Activated CD8-positive, alpha-beta T cell treated with anti-CD3 and anti-CD28 coated beads, Interleukin-2, amount 10 ng/mL, durations not matched to agents 7 days and 5 days (primary cell): ENCODE measurements at regions not wholly inside any gene's neighbourhood (a gene's known extent, or its start where the extent isn't known, plus 50 kb on each side); places are given as distances from the start of the nearest gene placed in this dataset.
A peak's percentile ranks its signal among the peaks of the same experiment; 100 is the strongest.
"Not testable (repeated sequence)": the region's sequence is repeated elsewhere in the genome, so short reads cannot be mapped to it uniquely, and the experiment has no call there.

Source experiments
- ATAC-seq: fragments of 150-1000 bp; cut with Tn5 transposase; one replicate; pipeline ENCODE4 v1.10.0; 2021; ENCODE audit warnings: moderate library complexity
- CTCF ChIA-PET: fragments of 350-600 bp; sonication (Branson Sonifier 250); formaldehyde crosslinking; loops from one replicate; lab custom pipeline; 2021; ENCODE audit warnings: antibody characterized with exemption; lab: Charles Lee
- POLR2A ChIA-PET: fragments of 350-600 bp; sonication (Branson Sonifier 250); formaldehyde crosslinking; loops from one replicate; lab custom pipeline; 2021; ENCODE audit warnings: antibody characterized with exemption; lab: Charles Lee
- DNase-seq: peaks from one replicate; pipeline ENCODE4 v3.0.0-alpha.2; 2020
- H3K27ac Mint-ChIP-seq: one replicate; pipeline ENCODE4 v1.8.0; 2021; ENCODE audit warnings: mild to moderate bottlenecking, mixed read lengths
- H3K27me3 Mint-ChIP-seq: one replicate; pipeline ENCODE4 v1.8.0; 2021; ENCODE audit warnings: low read depth, mixed read lengths
- H3K36me3 Mint-ChIP-seq: one replicate; pipeline ENCODE4 v1.8.0; 2021; ENCODE audit warnings: low read depth, mixed read lengths
- H3K4me1 Mint-ChIP-seq: one replicate; pipeline ENCODE4 v1.8.0; 2021; ENCODE audit warnings: low read depth, mixed read lengths
- H3K4me3 Mint-ChIP-seq: one replicate; pipeline ENCODE4 v1.8.0; 2021; ENCODE audit warnings: mild to moderate bottlenecking, mixed read lengths
- H3K9me3 Mint-ChIP-seq: one replicate; pipeline ENCODE4 v1.8.0; 2022; ENCODE audit warnings: mixed read lengths; ENCODE audit not compliant: insufficient read depth

- CTCF ChIA-PET: interaction anchor here (0.8 kb wide), 1 partner anchor 13 kb away, joined by 3 read pairs; no protein-coding TSS in a partner anchor
These were observed 383.4 kb downstream of the MLLT3 start for GRCh38 chr9:20238921-20239320.

DNA sequence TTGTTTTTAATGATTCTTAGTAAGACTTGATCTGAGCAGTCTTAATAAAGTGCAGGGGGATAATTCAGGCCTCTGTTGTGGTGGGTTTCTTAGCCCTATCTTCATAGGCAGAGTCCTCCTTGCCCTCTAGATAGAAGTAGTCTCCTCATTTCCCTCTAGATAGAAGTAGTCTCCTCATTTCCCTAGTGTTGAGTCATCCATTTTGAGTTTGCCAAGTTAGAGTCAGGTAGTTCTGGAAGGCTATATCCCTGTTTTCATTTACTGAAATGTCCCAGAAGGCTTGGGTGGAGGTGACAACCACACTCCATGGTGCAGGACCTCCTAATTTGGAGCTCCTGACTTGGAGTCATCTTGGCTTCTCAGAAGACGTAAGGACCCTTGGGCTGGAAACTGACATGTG lies 384.6 kb downstream of the MLLT3 start:
- H3K27me3 Mint-ChIP-seq: no peaks in the 10 kb centered on the region
- no peak overlapping the region for H3K27ac Mint-ChIP-seq
- ChIA-PET CTCF (no interaction called here), POLR2A (no interaction called here)
- H3K4me1 Mint-ChIP-seq: peaks cover 59% of the 10 kb centered on the region
- H3K9me3 Mint-ChIP-seq: peaks cover 33% of the 10 kb centered on the region
- ATAC-seq: no peak
- DNase-seq: no peak
- H3K4me3 Mint-ChIP-seq: no peak overlapping the region
- H3K36me3 Mint-ChIP-seq: peaks cover 63% of the 10 kb centered on the region

More at GRCh38 chr9:20238921-20239320, 383.4 kb downstream of the MLLT3 start:
- DNase-seq: no peak
- ATAC-seq: no peak
- Mint-ChIP-seq H3K9me3 (peaks cover 28% of the 10 kb centered on the region), H3K4me3 (no peak overlapping the region), H3K36me3 (peaks cover 57% of the 10 kb centered on the region), H3K27ac (no peak overlapping the region), H3K4me1 (peaks cover 71% of the 10 kb centered on the region), H3K27me3 (no peaks in the 10 kb centered on the region)
- POLR2A ChIA-PET: no interaction called here

- ATAC-seq: no peak
- ChIA-PET CTCF (no interaction called here), POLR2A (no interaction called here)
- Mint-ChIP-seq H3K9me3 (peaks cover 29% of the 10 kb centered on the region), H3K36me3 (peaks cover 66% of the 10 kb centered on the region), H3K27ac (no peak overlapping the region), H3K4me3 (no peak overlapping the region), H3K4me1 (peaks cover 49% of the 10 kb centered on the region), H3K27me3 (no peaks in the 10 kb centered on the region)
- no peak for DNase-seq
These were observed 385.6 kb downstream of the MLLT3 start for GRCh38 chr9:20236676-20237075.

DNA sequence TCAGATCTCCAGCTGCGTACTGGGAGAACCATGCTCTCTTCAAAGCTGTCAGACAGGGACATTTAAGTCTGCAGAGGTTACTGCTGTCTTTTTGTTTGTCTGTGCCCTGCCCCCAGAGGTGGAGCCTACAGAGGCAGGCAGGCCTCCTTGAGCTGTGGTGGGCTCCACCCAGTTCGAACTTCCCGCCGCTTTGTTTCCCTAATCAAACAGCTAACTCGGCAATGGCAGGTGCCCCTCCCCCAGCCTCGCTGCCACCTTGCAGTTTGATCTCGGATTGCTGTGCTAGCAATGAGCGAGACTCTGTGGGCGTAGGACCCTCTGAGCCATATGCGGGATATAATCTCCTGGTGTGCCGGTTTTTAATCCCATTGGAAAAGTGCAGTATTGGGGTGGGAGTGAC lies 387.1 kb downstream of the MLLT3 start:
- H3K27me3 Mint-ChIP-seq, H3K27ac Mint-ChIP-seq, CTCF ChIA-PET, H3K4me3 Mint-ChIP-seq, ATAC-seq, POLR2A ChIA-PET, DNase-seq: not testable (repeated sequence)
- H3K36me3 Mint-ChIP-seq: peaks cover 66% of the 10 kb centered on the region
- peaks cover 39% of the 10 kb centered on the region for H3K4me1 Mint-ChIP-seq
- H3K9me3 Mint-ChIP-seq: peaks cover 26% of the 10 kb centered on the region

DNA sequence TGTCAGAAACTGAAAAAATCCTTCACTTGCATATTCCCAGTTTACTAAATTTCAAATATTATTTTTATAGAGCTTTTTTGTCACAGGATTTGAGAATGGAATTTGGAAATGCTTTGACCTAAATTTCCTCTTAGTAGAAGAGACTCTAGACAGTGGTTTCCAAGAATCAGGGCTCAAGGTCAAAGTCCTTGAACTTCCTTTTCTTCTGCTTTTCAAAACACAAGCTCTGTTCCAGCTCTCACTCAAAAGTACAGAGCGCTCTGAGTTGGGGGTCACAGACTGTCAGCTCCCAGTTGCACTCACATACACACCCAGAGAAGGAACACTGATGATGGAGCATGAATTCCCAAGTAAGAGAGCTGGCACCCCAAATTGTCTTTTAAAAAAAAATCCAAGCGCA lies 394.2 kb downstream of the MLLT3 start:
- ATAC-seq: no peak
- Mint-ChIP-seq H3K27me3 (no peaks in the 10 kb centered on the region), H3K9me3 (peaks cover 19% of the 10 kb centered on the region), H3K4me1 (peaks cover 63% of the 10 kb centered on the region), H3K36me3 (peaks cover 52% of the 10 kb centered on the region), H3K27ac (peak overlapping the region; percentile 65), H3K4me3 (no peak overlapping the region)
- CTCF ChIA-PET: no interaction called here
- DNase-seq: no peak
- POLR2A ChIA-PET: interaction anchor here (1.2 kb wide), 1 partner anchor 18 kb away, joined by 5 read pairs; no protein-coding TSS in a partner anchor

DNA sequence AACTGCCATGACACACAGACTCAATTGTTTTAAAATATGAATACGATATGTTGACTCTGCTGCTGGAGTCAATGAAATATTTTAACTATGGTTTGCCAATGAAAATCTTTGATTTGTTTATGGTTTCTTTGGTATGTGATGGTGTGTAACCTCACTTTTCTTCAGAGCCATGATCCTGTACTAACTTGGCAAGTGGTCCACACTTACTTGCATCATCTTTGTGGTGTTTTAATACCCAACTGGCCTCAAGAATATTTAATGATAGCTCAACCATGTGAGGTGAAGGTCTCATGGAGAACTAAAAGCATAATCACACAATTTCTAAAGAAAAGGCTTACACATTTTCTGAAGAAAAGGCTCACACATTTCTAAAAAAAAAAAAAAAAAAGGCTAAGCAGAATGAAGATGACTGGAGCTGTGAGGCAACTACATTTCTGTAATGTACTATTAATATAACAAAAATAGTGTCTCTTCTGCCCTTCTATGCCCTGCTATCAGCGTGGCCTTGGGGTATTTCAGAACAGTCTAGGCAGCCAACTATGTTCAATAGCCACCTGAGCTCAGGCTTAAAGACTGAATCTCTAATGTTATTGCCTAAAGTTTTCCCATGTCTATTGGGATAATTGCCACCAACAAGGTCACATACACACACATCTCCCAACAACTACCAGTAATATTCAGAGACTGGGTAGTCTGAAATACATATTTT lies 395.0 kb downstream of the MLLT3 start:
- ChIA-PET POLR2A (no interaction called here), CTCF (no interaction called here)
- ATAC-seq (no peak), DNase-seq (no peak)
- no peaks in the 10 kb centered on the region for H3K27me3 Mint-ChIP-seq
- H3K4me1 Mint-ChIP-seq: peaks cover 63% of the 10 kb centered on the region
- no peak overlapping the region for H3K4me3 Mint-ChIP-seq
- peaks cover 20% of the 10 kb centered on the region for H3K9me3 Mint-ChIP-seq
- no peak overlapping the region for H3K27ac Mint-ChIP-seq
- peaks cover 50% of the 10 kb centered on the region for H3K36me3 Mint-ChIP-seq

DNA sequence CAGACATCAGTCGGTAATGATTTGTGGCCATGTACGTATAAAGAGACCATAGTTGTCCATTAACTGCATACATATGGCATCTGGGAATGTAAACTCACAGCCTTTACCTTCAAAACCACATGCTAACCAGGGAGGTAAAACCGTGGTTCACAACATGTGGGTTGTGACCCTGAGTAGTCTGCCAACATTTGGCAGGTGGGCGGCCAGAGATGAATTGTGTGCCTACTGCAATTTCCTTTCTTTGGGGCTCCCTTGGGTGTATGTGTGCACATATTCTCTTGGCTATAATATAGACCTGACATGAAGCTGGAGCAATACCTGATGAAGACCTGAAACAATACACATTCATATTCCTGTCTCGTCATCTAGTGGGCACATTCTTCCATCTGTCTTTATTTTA lies 396.0 kb downstream of the MLLT3 start:
- Mint-ChIP-seq H3K9me3 (peaks cover 18% of the 10 kb centered on the region), H3K4me1 (peaks cover 67% of the 10 kb centered on the region), H3K27ac (no peak overlapping the region), H3K36me3 (peaks cover 50% of the 10 kb centered on the region), H3K4me3 (no peak overlapping the region), H3K27me3 (no peaks in the 10 kb centered on the region)
- ChIA-PET POLR2A (no interaction called here), CTCF (interaction anchor here (0.9 to 1.8 kb wide), 2 partner anchors 13 to 17 kb away, joined by 3 to 4 read pairs; no protein-coding TSS in a partner anchor)
- no peak for DNase-seq
- no peak for ATAC-seq

GRCh38 chr9:20225826-20226225 lies 396.5 kb downstream of the MLLT3 start:
- ATAC-seq (no peak), DNase-seq (no peak)
- Mint-ChIP-seq H3K27me3 (no peaks in the 10 kb centered on the region), H3K4me3 (peak overlapping the region; percentile 43), H3K27ac (no peak overlapping the region), H3K9me3 (peaks cover 22% of the 10 kb centered on the region), H3K36me3 (peaks cover 51% of the 10 kb centered on the region), H3K4me1 (peaks cover 71% of the 10 kb centered on the region)
- POLR2A ChIA-PET: no interaction called here
- CTCF ChIA-PET: interaction anchor here (0.9 to 1.8 kb wide), 2 partner anchors 13 to 17 kb away, joined by 3 to 4 read pairs; no protein-coding TSS in a partner anchor

- Mint-ChIP-seq H3K27ac (peak overlapping the region; percentile 18), H3K4me1 (peaks cover 75% of the 10 kb centered on the region), H3K9me3 (peaks cover 22% of the 10 kb centered on the region), H3K36me3 (peaks cover 49% of the 10 kb centered on the region), H3K4me3 (no peak overlapping the region), H3K27me3 (no peaks in the 10 kb centered on the region)
- DNase-seq: no peak
- CTCF ChIA-PET: interaction anchor here (0.7 to 0.8 kb wide), 2 partner anchors 10 to 16 kb away, joined by 3 to 4 read pairs; no protein-coding TSS in a partner anchor
- ATAC-seq: no peak
- POLR2A ChIA-PET: no interaction called here
These were observed 397.5 kb downstream of the MLLT3 start for GRCh38 chr9:20224756-20225155.

GRCh38 chr9:20220286-20220685 lies 402.0 kb downstream of the MLLT3 start:
- Mint-ChIP-seq H3K4me3 (no peak overlapping the region), H3K4me1 (peaks cover 43% of the 10 kb centered on the region), H3K36me3 (peaks cover 72% of the 10 kb centered on the region), H3K27ac (no peak overlapping the region), H3K27me3 (no peaks in the 10 kb centered on the region), H3K9me3 (peaks cover 32% of the 10 kb centered on the region)
- no peak for ATAC-seq
- CTCF ChIA-PET: interaction anchor here (1.7 kb wide), 1 partner anchor 22 kb away, joined by 5 read pairs; no protein-coding TSS in a partner anchor
- no peak for DNase-seq
- POLR2A ChIA-PET: no interaction called here

GRCh38 chr9:20219437-20219836 lies 402.9 kb downstream of the MLLT3 start:
- ATAC-seq (no peak), DNase-seq (no peak)
- Mint-ChIP-seq H3K27me3 (no peaks in the 10 kb centered on the region), H3K36me3 (peaks cover 74% of the 10 kb centered on the region), H3K9me3 (peaks cover 29% of the 10 kb centered on the region), H3K4me1 (peaks cover 40% of the 10 kb centered on the region), H3K4me3 (no peak overlapping the region), H3K27ac (no peak overlapping the region)
- POLR2A ChIA-PET: no interaction called here
- CTCF ChIA-PET: interaction anchor here (0.8 to 1.7 kb wide), 2 partner anchors 10 to 22 kb away, joined by 4 to 5 read pairs; no protein-coding TSS in a partner anchor

DNA sequence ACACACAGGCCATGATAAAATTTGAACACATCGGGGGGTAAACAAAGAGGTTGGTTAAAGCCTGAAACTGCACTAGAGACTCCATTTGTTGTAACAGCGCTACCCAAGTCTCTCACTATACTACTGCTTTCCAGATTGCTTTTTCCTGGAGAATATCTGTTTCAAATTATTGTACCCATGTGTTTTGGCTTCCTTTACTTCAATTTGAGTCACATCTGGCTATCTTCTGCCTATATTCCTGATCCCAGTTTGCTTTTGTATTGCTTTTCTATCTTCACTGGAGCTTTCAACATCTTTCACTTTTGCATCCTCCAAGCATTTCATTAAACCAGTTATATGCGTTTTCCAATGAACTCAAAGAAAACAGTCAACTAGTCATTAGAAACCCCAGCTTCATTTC lies 404.7 kb downstream of the MLLT3 start:
- POLR2A ChIA-PET: no interaction called here

More for the DNA sequence above, 404.7 kb downstream of the MLLT3 start:
- Mint-ChIP-seq H3K9me3 (peaks cover 21% of the 10 kb centered on the region), H3K4me1 (peaks cover 37% of the 10 kb centered on the region), H3K27ac (no peak overlapping the region), H3K36me3 (peaks cover 70% of the 10 kb centered on the region), H3K4me3 (no peak overlapping the region), H3K27me3 (no peaks in the 10 kb centered on the region)
- ATAC-seq: no peak
- CTCF ChIA-PET: no interaction called here
- DNase-seq: no peak
